Stimulated activated CD4-positive, alpha-beta T cell treated with anti-CD3 and anti-CD28 coated beads, Interleukin-2, amount 100 ng/mL, for 4 hours (primary cell): ENCODE measurements at regions not wholly inside any gene's neighbourhood (a gene's known extent, or its start where the extent isn't known, plus 50 kb on each side); places are given as distances from the start of the nearest gene placed in this dataset.

ENCODE experiments used
- DNase-seq: peaks from one replicate; pipeline ENCODE4 v3.0.0-alpha.2; 2020; ENCODE audit warnings: low read depth

DNA sequence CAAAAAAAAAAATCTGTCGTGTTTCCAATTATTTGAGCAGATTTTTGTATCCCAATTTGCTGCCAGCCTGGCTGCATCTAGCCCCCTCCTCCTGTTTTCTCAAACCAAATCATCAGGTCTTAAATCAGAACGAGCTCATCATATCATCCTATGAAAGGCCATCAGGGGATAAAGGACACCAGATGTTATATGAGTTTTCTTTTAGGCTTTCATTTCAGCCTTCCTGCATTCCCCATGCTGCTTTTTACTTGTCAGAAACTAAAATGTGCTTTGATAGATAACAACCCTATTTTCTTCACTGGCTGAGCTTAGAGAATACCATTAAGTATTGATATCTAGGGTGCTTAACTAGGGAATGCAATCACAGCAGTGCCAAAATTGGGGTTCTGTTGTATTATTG lies 968.4 kb upstream of the SLC35B3 start:
- no peak for DNase-seq

- no peak for DNase-seq
Observed at GRCh38 chr6:9401960-9402359, 966.6 kb upstream of the SLC35B3 start.

DNA sequence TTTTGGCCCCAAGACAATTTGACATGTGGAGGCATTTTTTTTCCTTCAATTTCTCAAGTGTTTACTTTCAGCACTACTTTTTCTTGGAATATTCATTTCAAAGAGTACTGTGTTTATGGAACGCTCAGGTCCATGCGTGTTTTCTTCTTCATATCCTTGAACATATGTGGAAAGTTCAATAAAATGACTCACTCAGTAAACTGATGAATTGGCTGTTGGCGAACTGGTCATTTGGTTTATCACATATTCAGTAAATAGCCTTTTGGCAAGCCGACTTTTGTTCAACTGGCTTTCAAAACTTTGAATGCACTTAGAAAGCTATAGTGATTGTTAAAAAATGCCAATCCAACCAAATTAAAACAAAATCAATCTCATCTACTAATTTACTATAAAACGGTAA lies 964.6 kb upstream of the SLC35B3 start:
- no peak for DNase-seq

- no peak for DNase-seq
Observed at GRCh38 chr6:9398767-9399373, 963.5 kb upstream of the SLC35B3 start.

DNA sequence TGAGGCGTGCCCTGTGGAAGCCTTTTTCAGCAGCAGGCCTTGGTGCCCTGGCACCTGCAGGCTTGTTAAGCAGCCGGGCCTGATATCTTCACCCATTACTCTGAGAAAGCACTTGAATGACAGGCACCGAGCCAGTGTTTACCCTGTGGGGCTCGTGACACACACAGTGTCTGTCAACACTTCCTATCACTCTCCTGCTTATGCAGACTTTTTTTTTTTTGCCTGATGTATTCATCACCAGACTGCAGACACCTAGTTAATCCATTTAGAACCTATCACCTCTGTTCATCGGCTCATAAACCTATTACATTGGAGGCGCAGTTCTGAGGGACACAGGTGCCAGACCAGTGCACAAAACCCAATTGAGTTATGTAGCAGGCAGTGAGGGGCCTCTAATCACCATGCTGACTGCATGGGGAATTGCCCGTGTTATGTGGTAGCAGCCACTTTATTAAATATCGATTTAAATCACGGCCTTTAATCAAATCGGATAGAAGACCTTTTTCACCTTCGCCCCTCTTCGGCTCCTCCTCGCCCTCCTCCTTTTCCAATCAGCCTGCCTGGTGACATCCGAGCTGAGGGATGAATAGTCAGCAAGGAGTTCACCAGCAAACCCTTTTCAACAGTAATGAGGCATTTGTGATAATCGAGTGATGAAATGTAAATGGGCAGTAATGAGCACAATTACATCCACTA lies 962.9 kb upstream of the SLC35B3 start:
- no peak for DNase-seq

DNA sequence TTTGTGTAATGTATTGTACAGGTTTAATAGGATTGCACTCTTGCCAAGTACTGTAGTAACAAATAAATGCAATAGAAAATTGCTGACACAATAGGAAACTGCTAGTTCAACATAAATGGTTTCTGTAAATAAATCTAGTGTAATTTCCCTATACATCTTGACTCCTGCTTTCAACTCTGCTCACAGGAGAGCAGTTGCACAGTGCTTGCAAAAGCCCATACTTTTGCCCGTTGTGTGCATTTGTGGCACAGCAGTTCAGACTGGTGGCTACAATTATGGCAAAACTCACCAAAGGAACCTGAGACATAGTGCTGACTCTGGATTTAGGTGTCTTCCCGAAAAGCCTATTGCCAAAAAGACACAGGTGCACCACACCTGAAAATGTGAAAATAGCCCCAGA lies 953.3 kb upstream of the SLC35B3 start:
- DNase-seq: no peak

DNA sequence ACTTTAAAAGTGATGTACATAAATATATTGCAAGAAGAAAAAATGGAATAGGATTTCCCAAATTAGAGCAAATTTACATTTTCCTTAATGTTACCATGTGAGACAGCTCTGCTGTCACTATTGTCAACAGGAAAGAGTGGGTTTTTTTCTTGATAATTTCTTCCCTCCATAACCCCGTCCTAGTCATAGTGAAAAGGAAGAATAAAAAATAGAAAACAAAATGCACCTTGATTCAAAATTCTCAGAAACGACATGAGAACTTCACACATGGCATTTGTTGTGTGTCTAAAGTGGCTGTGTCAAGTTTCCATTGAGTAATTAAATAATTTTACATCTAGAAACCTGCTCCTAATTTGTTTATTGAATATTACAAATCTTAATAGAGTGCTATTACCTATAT lies 945.2 kb upstream of the SLC35B3 start:
- no peak for DNase-seq

DNA sequence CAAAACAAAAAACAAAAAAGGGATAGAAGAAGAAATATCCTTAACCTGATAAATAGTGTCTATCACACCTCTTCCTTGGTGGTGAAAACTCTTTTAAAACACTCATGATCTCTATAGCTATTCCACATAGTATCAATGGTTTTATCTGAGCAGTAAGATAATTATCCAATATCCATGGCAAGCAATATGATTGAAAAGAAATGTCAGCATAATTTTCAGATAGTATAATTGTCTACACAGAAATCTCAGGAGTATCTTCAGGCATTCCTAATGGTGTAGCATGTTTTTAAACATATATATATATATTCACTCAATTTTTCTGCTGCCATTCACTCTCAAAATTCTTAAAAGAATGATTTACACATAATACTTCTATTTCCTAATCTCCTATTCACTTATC lies 938.0 kb upstream of the SLC35B3 start:
- DNase-seq: no peak

- no peak for DNase-seq
Observed at GRCh38 chr6:9370480-9370879, 935.1 kb upstream of the SLC35B3 start.

GRCh38 chr6:9365378-9365777 lies 930.0 kb upstream of the SLC35B3 start:
- DNase-seq: no peak

- DNase-seq: no peak
Observed at GRCh38 chr6:9361749-9362148, 926.4 kb upstream of the SLC35B3 start.

- no peak for DNase-seq
Observed at GRCh38 chr6:9360881-9361280, 925.5 kb upstream of the SLC35B3 start.

- no peak for DNase-seq
Observed at GRCh38 chr6:9347608-9348007, 912.3 kb upstream of the SLC35B3 start.

GRCh38 chr6:9346923-9347322 lies 911.6 kb upstream of the SLC35B3 start:
- DNase-seq: no peak

DNA sequence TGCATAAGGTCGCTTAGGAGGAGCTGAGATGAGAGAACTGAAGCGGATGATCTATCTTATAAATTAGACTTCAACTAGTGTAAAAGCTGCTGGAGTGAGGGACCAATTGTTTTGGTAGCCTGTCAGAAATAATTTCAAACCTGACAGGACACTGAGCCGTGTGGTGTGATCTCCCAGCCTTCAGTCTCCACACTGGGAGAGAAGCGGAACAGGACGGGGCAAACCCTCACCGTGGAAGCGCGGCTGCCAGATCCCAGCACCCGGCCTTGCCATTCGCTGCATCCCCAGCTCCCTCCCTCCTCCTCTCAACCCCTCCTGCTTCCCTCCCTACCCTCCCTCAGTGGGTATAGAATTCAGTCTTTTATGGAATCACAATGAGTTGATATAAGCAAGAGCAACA lies 900.1 kb upstream of the SLC35B3 start:
- no peak for DNase-seq

DNA sequence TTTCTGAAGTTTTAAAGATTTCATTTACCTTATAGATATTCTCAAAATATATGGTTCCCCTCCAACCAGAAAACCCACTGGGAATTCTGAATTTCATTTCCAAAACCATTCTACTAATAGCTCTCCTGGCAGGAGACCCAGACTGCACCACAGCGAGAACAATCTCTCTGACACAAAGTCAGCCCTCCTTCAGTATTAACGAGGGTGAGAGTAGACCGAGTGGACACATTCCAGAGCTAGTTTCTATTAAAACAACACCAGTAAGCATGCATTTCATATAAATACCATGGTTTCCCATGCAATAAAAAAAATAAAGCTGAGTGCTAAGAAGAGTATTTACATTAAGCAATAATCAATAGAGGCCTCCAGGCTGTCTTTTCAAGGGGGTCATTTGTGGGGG lies 899.6 kb upstream of the SLC35B3 start:
- DNase-seq: no peak

GRCh38 chr6:9332241-9332780 lies 897.0 kb upstream of the SLC35B3 start:
- DNase-seq: no peak

DNA sequence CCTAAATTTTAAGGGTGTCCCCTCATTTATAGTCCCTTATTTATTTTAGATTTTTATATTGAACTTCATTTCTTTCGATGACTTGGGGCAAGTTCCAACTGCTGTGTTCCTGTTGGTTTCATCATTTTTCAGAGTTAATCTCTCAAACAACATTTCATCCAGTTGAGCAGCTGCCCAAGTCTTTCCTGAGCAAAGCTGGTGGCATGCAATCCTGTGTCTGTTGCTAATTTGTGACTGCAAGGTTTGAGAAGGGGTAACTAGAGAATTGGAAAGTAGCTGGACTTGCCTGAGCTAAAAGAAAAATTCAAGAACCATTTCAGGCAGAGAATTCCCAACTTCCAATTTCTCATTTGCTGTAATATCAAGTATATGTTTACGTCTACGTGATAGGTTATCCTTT lies 881.5 kb upstream of the SLC35B3 start:
- DNase-seq: no peak

- no peak for DNase-seq
Observed at GRCh38 chr6:9315966-9316650, 880.8 kb upstream of the SLC35B3 start.

- no peak for DNase-seq
Observed at GRCh38 chr6:9308284-9308683, 872.9 kb upstream of the SLC35B3 start.

DNA sequence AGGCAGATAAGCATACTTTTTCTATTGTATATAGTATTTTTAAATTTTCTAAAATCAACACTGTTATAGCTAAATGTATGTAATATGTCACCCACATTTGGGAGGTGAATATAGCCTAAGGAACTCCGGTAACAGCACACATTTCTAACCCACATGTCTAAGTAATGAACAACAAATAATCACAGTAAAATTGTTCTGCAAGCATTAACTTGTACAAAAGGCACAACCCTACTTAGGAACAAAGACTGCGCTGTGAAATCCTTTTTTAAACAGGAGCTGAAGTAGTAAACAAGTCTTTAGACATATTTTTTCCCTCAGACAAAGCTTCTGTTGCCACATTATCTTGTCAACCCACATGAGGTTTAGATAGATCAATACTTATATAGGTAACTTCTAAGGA lies 872.4 kb upstream of the SLC35B3 start:
- no peak for DNase-seq

- DNase-seq: no peak
Observed at GRCh38 chr6:9307187-9307586, 871.8 kb upstream of the SLC35B3 start.

DNA sequence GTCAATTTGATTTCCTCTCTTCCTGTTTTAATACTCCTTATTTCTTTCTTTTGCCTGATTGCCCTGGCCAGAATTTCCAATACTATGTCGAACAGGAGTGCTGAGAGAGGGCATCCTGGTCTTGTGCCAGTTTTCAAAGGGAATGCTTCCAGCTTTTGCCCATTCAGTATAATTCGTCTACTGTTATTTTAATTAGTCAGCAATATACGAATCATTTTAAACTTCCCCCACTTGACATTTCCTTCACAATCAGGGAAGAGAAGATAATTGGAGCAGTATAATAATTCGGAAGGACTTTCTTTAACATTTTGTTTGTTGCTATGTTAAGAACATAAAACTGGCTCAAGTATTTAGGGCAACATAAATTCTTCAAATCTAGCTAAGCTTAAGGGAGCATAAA lies 860.3 kb upstream of the SLC35B3 start:
- DNase-seq: no peak
